Thyroid gland (tissue), 4 donors: ENCODE measurements at regions not wholly inside any gene's neighbourhood (a gene's known extent, or its start where the extent isn't known, plus 50 kb on each side); places are given as distances from the start of the nearest gene placed in this dataset.

Source experiments
- CTCF ChIP-seq, 6 experiments: fragments of 200-600 bp in 3 of 6; fragments of 450-650 bp in 3 of 6; sonication (generic) in 3 of 6; IDR thresholded peaks; one replicate each; pipeline ENCODE4 v1.5.1; 2016 to 2019; ENCODE audit warnings: antibody characterized with exemption in 6 of 6, mild to moderate bottlenecking in 2 of 6, inconsistent platforms in 1 of 6, moderate library complexity in 1 of 6
- POLR2A ChIP-seq, 2 donors: fragments of 450-650 bp; IDR thresholded peaks; one replicate each; pipeline ENCODE4 v1.6.1; 2017; ENCODE audit warnings: antibody characterized with exemption in 2 of 2, mild to moderate bottlenecking in 2 of 2, moderate library complexity in 1 of 2

GRCh38 chr1:55808263-55808662 lies 593.1 kb upstream of the USP24 start:
- no peak for TF ChIP-seq CTCF (IDR thresholded peaks at IDR 0.05)
- no peak for TF ChIP-seq POLR2A (IDR thresholded peaks at IDR 0.05)
